ENCODE measurements at regions not wholly inside any gene's neighbourhood (a gene's known extent, or its start where the extent isn't known, plus 50 kb on each side); places are given as distances from the start of the nearest gene placed in this dataset.

- DNase-seq (ENCODE audit: extremely low read depth, insufficient read length), result no peak
- H3K4me3 ChIP-seq (replicated peaks; ENCODE audit: low read depth, low read length), result no peak overlapping the region
- no peaks in the 10 kb centered on the region for H3K27me3 ChIP-seq (replicated peaks; ENCODE audit: control insufficient read depth, insufficient read depth, low read length)
- H3K36me3 ChIP-seq (ENCODE audit: control insufficient read depth, insufficient read depth, low read length), result no peaks in the 10 kb centered on the region
- no peak for TF ChIP-seq CTCF (IDR thresholded peaks at IDR 0.05; ENCODE audit: insufficient read depth, low read length, poor library complexity, severe bottlenecking)
Observed at GRCh38 chr3:70392227-70392626, 79.8 kb upstream of the MDFIC2 start.

- H3K4me3 ChIP-seq (replicated peaks; ENCODE audit: low read depth, low read length), result no peak overlapping the region
- H3K36me3 ChIP-seq (ENCODE audit: control insufficient read depth, insufficient read depth, low read length), result no peaks in the 10 kb centered on the region
- no peak for TF ChIP-seq CTCF (IDR thresholded peaks at IDR 0.05; ENCODE audit: insufficient read depth, low read length, poor library complexity, severe bottlenecking)
- H3K27me3 ChIP-seq (replicated peaks; ENCODE audit: control insufficient read depth, insufficient read depth, low read length), result no peaks in the 10 kb centered on the region
- DNase-seq (ENCODE audit: extremely low read depth, insufficient read length), result no peak
Observed at GRCh38 chr3:70387889-70388288, 75.5 kb upstream of the MDFIC2 start.

GRCh38 chr3:70386846-70387245 lies 74.4 kb upstream of the MDFIC2 start:
- no peaks in the 10 kb centered on the region for H3K27me3 ChIP-seq (replicated peaks; ENCODE audit: control insufficient read depth, insufficient read depth, low read length)
- no peak for DNase-seq (ENCODE audit: extremely low read depth, insufficient read length)
- H3K4me3 ChIP-seq (replicated peaks; ENCODE audit: low read depth, low read length), result no peak overlapping the region
- no peaks in the 10 kb centered on the region for H3K36me3 ChIP-seq (ENCODE audit: control insufficient read depth, insufficient read depth, low read length)
- TF ChIP-seq CTCF (IDR thresholded peaks at IDR 0.05; ENCODE audit: insufficient read depth, low read length, poor library complexity, severe bottlenecking), result no peak

- H3K4me3 ChIP-seq (replicated peaks; ENCODE audit: low read depth, low read length), result no peak overlapping the region
- no peak for DNase-seq (ENCODE audit: extremely low read depth, insufficient read length)
- H3K27me3 ChIP-seq (replicated peaks; ENCODE audit: control insufficient read depth, insufficient read depth, low read length), result no peaks in the 10 kb centered on the region
- no peaks in the 10 kb centered on the region for H3K36me3 ChIP-seq (ENCODE audit: control insufficient read depth, insufficient read depth, low read length)
- no peak for TF ChIP-seq CTCF (IDR thresholded peaks at IDR 0.05; ENCODE audit: insufficient read depth, low read length, poor library complexity, severe bottlenecking)
Observed at GRCh38 chr3:70386043-70386442, 73.6 kb upstream of the MDFIC2 start.

- Histone ChIP-seq H3K4me3 (replicated peaks; ENCODE audit: low read depth, low read length) (no peak overlapping the region), H3K36me3 (ENCODE audit: control insufficient read depth, insufficient read depth, low read length) (no peaks in the 10 kb centered on the region), H3K27me3 (replicated peaks; ENCODE audit: control insufficient read depth, insufficient read depth, low read length) (no peaks in the 10 kb centered on the region)
- TF ChIP-seq CTCF (IDR thresholded peaks at IDR 0.05; ENCODE audit: insufficient read depth, low read length, poor library complexity, severe bottlenecking), result no peak
- peak; percentile 35 for DNase-seq (ENCODE audit: extremely low read depth, insufficient read length)
Observed at GRCh38 chr3:70383360-70383831, 71.0 kb upstream of the MDFIC2 start.

- no peak for TF ChIP-seq CTCF (IDR thresholded peaks at IDR 0.05; ENCODE audit: insufficient read depth, low read length, poor library complexity, severe bottlenecking)
Observed at GRCh38 chr3:70374179-70374578, 61.7 kb upstream of the MDFIC2 start.

More at GRCh38 chr3:70374179-70374578, 61.7 kb upstream of the MDFIC2 start:
- no peak for DNase-seq (ENCODE audit: extremely low read depth, insufficient read length)
- H3K4me3 ChIP-seq (replicated peaks; ENCODE audit: low read depth, low read length), result no peak overlapping the region
- H3K27me3 ChIP-seq (replicated peaks; ENCODE audit: control insufficient read depth, insufficient read depth, low read length), result no peaks in the 10 kb centered on the region
- no peaks in the 10 kb centered on the region for H3K36me3 ChIP-seq (ENCODE audit: control insufficient read depth, insufficient read depth, low read length)

Measured in GM06990 (cell line).